A549 (cell line): ENCODE measurements at regions not wholly inside any gene's neighbourhood (a gene's known extent, or its start where the extent isn't known, plus 50 kb on each side); places are given as distances from the start of the nearest gene placed in this dataset.

Experiments
- EP300 ChIP-seq, 2 experiments: fragments of >200 bp; sonication (Bioruptor Twin); formaldehyde crosslinking; IDR thresholded peaks; 2 replicates in 1 of 2; 3 replicates in 1 of 2; pipeline ENCODE4 v1.6.1; 2016 to 2017
- SREBF2 ChIP-seq: fragments of 450-650 bp; IDR thresholded peaks from 2 replicates; pipeline ENCODE4 v1.6.1; 2014; ENCODE audit warnings: mild to moderate bottlenecking, moderate library complexity
- ZC3H11A ChIP-seq: fragments of 450-650 bp; IDR thresholded peaks from 2 replicates; pipeline ENCODE4 v1.6.1; 2014; ENCODE audit warnings: antibody characterized with exemption, mild to moderate bottlenecking
- TF ChIP-seq, protein P1 (sequence below): fragments of >200 bp; sonication (Bioruptor Twin); formaldehyde crosslinking; IDR thresholded peaks from 3 replicates; pipeline ENCODE4 v1.5.1; 2016

DNA sequence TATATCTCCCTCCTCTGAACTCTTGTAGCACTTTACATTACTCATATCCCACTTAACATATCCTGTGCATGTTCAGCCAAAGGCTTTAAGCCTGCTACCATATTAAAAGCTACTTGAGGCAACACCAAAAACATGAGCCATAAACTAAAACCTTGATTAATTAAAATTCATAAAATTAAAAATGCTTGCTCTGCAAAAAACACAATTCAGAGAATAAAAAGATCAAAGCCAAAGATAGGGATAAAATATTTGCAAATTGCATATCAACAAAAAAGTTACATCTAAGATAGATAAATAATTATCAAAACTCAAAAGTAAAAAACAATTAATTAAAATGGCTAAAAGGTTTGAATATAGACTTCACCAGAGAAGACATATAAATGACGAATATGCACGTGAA, 495.4 kb upstream of the PIK3C3 start:
- no peak for TF ChIP-seq EP300 (IDR thresholded peaks at IDR 0.05)
- TF ChIP-seq, protein P1, sequence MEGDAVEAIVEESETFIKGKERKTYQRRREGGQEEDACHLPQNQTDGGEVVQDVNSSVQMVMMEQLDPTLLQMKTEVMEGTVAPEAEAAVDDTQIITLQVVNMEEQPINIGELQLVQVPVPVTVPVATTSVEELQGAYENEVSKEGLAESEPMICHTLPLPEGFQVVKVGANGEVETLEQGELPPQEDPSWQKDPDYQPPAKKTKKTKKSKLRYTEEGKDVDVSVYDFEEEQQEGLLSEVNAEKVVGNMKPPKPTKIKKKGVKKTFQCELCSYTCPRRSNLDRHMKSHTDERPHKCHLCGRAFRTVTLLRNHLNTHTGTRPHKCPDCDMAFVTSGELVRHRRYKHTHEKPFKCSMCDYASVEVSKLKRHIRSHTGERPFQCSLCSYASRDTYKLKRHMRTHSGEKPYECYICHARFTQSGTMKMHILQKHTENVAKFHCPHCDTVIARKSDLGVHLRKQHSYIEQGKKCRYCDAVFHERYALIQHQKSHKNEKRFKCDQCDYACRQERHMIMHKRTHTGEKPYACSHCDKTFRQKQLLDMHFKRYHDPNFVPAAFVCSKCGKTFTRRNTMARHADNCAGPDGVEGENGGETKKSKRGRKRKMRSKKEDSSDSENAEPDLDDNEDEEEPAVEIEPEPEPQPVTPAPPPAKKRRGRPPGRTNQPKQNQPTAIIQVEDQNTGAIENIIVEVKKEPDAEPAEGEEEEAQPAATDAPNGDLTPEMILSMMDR: no peak
- no peak for TF ChIP-seq SREBF2
- TF ChIP-seq ZC3H11A: no peak
